NCI-H226 (cell line): ENCODE measurements at regions not wholly inside any gene's neighbourhood (a gene's known extent, or its start where the extent isn't known, plus 50 kb on each side); places are given as distances from the start of the nearest gene placed in this dataset.

ENCODE experiments used
- DNase-seq: peaks from one replicate; pipeline ENCODE4 v3.0.0-alpha.2; 2015

DNA sequence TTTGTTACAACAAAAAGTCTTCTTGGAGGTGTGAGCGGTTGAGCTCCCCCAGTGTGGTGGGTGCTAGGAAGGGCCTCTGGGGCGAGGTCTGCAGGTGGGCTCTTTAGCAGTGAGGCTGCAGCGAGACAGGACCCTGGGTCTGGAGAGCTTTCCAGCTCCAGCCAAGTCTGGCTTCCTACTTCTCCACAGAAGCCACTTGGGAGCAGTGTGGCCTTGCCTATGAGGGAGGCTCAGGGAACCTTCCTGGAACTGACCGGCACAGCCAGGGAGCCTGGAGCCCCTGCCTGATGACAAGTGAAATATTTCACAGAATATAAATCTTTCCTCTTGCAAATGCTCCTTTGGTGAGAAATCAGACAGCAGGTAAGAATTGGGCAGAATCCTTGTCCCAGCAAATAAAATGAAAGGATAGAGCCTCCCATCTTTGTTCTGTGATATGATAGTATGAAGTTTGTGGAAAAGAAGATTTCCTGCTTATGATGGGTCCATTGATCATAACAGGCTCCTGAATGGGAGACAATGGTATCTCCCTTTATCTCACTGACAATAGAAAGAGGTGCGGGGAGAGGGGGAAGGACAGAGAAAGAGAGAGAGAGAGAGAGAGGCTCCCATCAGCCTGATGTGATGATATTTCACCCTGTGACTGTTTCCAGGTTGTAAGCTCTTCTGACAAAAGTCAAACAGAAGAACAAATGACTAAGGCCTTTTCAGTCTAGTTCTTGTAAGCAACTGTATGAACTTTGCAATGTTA is 289.8 kb upstream of the SPRED2 start:
- DNase-seq: no peak

DNA sequence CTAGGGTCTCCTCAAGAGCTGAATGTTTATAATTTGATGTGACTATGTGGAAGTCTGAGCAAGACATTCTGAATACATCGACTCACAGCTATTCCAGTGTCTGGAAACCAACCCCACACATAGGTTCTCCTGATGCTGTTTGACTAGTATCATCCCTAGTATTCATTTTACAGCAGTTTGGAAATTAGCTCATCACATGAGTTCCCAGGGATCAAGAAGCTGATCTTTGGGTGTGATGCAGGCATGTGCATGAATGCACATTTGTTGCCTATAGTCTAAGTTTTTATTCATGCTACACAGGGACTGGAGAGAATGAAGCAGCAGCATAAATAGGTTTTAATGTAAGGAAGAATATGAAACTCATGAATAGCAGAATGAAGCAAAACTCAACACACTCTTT is 284.3 kb upstream of the SPRED2 start:
- no peak for DNase-seq

DNA sequence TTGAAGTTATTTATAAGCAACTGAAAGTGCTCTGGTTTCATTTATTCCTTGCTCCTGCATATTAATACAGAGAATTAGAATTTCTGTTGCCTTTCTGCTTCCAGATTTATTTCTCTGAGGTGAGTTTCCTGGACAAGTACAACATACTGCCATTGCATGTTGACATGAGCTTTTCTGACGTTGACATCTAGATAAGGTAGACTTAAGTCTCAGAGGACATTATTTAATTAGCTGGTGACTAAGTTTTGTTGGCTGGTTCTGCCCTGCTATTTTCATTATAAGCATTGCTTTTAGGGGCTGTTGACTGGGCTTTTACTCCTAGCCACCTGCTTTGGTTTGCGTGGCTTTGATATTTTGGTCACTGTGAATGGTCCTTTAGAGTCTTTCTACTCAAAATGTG is 282.9 kb upstream of the SPRED2 start:
- no peak for DNase-seq

DNA sequence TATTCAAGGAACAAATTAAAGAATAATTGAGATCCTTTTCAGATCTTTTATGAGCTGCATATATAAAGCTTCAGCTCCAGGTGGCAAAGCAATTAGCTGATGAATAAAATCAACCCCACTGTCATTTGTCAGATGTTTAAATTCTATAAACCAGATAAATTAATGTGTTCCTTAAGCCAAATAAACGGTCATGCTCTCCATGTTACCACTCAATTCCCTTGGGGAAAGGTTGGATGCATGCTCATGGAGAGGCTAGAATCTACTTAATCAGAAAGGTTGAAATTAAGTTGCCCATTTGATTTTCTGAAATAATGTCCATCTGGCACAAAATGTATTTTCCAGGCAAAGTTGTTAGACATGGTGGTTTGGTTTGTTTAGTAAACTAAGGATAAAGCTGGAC is 282.5 kb upstream of the SPRED2 start:
- no peak for DNase-seq

DNA sequence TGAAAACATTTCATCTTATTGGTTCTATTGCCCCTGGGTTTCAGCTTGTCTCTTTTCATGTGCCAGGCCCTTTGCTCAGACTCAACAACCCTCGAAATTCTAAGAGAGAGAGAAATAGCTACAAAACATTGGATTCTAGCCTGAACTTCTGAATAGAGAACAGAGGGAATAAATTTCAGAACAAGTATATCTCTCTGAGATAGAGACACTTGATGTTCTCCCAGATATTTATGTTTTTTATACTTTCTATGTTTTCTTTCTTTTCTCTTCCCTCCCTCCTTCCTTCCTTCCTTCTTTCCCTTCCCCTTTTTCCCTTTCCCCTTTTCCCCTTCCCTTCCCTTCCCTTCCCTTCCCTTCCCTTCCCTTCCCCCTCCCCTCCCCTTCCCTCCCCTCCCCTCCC is 279.5 kb upstream of the SPRED2 start:
- DNase-seq: no peak

DNA sequence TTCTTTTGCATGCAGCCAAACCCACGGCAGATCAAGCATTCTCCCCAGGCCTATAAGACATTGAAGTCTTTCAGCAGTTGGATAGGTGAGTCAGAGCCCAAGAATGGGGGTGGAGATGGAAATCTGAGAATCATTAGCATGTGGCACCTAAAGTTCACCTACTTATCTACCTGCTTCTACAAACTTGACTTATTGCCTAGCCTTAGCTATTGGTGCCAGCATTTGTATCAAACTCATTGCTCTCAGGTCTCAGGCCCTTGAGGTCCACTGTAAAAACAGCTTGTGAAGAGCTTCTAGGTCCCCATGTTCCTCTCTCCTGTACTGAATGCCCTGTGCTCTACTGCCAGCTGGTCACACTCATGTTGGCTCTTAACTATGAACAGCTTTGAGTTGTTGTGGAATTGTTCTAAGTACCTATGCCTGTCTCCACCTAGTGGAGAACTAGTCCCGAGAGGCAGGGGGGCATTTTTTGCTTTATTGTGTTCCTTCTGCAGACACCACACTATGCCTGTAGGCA is 278.4 kb upstream of the SPRED2 start:
- peak; percentile 10 for DNase-seq

DNA sequence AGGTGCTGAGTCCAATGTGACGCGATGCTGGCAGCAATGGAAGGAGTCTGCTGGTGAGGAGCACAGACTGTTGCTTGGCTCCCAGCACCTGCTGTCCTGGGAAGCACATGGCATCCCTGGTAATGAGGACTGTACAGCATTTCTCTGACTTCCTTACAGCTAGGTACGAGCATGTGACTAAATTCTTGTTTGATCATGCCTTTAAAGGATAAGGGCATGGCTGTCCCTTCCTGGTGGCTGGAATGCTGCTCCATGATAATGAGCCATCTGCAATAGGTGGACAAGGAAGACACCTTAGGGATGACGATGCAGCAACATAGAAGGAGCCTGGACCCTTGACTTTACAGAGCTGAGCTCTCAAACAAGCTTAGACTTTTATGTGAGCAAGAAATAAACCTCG is 278.0 kb upstream of the SPRED2 start:
- DNase-seq: no peak

DNA sequence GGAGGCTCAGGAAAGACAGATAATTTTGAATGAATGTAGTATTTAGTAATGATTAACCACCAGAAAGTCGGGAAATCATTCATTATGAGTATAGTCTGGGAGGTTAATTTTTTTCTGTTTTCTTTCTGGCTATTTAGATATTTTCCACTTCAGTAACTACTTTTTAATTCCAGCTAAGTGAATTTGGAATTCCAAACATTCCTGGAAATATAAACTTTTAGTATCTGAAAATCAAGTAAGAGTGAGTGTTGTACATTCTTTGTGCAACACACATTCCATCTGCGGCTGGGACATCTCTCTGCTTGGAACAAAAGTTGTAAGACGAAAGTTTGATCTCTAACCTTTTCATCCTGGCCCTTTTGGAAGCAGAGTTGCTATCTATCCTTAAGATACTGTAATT is 275.7 kb upstream of the SPRED2 start:
- DNase-seq: peak; percentile 9

DNA sequence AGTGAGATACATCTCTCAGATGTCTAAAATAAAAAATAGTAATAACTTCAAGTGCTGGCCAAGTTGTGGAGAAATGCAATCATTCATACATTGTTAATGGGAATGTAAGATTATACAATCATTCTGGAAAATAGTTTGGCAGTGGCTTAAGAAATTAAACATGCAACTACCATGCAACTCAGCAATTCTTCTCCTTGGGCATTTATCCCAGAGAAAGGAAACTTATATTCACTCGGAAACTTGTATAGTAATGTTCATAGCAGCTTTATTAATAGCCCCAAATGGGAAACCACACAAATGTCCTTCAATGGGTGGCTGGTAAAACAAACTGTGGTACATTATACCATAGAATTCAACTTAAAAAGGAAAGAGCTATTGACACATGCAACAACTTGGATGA is 274.0 kb upstream of the SPRED2 start:
- DNase-seq: no peak

DNA sequence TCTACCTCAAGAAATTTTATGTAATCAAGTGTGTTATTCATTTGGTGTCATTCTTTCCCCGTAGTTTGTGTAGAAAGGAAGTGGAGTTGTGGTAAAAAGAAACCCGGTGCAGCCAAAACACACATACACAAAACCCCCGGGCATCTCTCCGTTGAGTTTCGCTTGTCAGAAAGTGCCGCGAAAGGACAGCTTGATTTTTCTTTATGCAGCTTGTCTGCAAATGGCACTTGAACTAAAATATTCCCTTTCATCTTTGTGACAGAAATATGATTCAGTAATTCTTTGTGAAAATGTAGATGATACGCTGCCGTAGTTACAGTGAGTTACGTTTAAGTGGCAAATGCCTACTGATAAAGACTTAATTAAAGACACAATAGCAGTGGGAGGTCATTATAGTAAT is 268.8 kb upstream of the SPRED2 start:
- no peak for DNase-seq

DNA sequence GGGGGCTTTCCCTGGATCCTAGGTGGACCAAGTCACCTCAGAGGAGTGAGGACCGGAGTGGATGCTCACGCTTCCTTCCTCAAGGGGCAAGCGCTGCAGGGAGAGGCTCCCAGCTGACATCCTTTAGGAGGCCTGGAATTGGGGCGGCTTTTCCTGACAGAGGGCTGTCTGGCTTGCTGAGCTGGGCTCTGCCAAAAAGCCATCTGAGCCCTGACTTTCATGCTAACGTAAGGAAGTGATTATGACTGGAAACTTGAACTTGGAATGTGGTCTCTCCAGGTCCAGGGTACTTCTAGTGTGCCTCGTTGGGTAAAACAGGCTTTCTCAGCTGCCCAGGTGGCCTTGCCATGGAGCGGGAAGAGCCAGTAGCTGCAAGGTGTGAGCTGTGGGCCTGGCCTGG is 268.3 kb upstream of the SPRED2 start:
- DNase-seq: no peak

DNA sequence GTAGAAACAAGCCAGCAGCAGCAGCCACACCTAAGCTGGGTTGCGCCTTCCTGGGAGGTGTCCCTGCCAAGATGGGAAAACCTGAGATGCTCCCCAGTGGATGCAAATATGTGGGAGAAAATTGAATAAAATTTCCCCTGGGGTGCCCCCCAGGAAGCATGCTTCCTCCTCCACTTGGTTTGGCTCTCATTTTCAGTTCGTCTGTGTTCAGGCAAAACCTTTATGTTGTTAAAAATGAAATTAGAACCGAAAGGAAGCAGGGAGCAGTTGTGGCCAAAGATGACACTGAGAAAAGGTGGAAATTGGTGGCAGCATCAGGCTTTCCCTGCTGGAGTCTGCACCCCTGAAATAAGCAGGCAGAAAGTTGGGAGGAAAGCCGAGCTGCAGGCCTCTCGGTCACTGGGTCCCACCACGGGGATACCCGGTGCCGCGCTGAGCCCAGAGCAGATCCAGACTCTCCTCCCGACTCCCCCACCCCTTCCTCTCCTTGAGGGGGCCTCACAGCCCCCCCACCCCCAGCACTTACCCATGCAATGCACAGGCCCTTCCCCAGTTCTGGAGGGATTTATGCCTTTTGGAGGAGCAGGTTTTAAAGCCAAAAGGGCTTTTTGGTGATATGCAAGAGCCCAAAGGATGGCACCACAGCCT is 267.7 kb upstream of the SPRED2 start:
- DNase-seq: no peak

DNA sequence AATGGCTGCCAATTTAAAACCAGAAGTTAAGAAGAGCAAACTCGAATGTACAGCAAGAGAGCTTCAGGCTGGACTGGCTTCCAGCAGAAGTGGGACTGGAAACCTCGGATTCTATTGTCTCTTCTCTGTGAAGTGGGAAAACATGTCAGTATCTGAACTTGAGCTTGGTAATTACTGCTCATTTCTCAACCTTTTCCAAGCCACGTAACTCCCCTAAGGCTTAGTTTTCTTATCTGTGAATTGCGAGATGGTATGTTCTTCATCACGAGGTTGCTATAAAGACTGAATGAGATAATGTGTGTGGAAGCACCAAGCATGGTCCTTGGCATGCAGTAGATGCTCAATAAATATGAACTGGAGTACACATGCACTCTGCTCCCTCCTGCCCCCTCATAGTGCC is 259.4 kb upstream of the SPRED2 start:
- DNase-seq: peak; percentile 47

DNA sequence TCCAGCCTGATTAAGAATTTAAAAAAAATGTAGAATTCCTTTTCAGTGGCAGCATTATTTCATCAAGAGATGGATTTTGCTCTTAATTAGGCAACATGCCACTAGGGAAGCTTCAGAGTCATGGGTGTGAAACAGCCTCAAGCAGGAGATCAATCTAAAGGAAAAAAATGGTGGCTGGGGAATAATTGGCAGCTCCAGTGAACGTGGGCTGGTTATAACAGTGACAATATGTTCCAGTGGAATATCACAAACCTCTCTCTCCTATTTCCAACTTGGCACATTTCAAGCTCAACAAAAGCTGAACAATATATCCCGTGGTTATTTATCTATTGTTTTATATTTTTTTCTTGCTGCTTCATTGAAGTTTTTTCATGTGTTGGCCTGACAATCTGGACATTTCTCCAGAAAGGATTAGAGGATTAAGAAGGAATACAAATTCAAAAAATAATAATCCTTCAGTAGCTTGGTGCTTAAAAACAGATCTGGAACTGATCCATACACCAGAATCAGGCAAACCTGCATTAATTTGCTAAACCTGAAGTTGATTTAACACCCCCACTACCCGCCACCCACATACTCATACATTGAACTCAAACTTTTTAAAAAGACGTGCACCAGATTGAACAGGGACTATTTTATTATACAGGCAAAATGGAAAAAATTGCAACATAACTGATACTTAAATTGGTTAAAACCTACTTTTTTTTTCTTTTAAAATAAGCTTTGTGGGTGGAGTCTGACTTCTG is 255.9 kb upstream of the SPRED2 start:
- DNase-seq: no peak

DNA sequence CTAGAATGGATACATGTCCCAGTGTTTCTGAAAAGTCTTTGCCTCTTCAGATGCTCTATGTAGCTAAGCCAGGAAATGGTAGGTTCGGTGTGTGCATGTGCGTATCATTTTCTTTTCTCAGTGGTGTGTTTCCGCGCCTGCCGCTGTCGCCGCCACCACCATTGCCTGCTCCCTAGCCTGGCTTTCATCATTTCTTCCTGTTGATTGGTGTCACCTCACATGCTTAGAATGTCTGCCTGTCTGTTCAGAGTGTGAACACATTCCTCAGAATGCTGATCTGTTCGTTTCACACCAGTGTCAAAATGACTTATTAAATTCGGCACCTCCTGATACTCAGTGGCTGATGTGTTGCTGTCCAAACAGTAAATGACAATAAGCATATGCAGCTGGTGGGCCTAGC is 255.2 kb upstream of the SPRED2 start:
- DNase-seq: no peak

DNA sequence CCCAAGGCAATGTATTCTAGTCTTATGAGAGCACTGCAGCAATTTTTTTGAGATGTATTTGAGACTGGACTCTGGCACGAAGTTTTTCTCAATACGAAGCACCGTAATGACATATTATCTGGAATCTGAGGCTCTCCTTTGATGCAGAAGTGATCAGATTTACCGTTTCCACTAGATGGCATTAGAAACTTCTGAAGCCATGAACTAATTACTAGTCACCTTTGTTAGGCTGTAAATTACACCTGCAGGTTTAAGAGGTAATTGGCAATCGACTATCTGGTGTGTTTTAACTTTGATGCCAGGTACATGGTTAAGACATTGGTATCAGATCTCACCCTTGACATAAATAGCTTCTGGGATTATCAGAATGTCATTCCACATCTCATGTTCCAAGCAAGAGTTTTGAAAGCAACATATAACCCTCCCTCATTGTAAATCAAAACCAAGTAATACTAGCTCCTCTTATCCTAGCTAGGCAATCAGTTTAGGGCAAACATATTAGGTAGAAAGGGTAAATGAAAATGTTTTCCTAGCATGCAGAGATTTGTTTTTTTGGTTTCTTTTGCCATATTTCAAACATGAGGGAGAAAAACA is 254.6 kb upstream of the SPRED2 start:
- no peak for DNase-seq

DNA sequence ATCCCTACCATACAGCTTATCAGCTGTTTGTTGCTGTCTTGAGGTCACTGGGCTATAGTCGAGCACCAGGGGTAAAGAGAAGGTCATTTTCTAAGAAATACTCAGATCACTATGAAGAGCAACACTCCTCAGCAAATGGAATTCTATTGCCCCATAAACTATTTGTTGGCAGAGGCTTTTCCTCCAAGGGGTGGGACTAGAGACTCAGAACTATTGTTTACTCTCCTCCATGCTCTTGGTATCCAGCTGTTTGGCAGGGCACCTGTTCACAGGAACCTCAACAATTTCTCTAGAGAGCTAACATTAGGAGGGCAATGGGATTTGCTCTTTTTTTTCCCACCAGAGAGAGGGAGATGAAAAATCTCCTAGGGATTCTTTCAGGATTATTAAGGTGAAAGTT is 249.1 kb upstream of the SPRED2 start:
- DNase-seq: no peak

DNA sequence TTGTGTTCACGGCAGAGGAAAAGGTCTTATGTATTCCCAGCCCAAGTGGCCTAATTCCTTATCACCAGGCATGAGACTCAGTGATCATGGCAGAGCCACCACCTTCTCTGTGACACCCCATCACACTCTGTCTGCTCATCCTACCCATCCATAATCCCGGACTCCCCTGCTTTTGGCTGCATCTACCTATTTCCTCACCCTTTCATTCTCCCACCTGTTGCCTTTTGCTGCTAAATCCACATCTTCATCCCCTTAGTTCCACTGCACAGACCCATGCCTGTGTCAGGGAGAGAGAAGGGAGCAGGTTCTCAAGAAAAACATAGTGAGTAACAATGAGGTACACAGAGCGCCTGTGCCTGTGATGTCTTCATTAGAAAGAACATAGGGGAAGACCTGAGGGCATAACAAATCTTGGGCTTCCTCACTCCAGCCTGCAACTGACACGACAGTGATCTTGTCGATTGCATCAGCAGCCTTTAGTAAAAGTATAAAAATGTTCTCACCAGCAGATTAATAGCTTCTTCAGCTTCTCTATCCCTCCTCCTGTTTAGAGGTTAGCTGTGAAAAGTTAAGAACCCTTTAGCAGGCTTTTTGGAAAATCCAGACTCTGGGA is 246.5 kb upstream of the SPRED2 start:
- no peak for DNase-seq

DNA sequence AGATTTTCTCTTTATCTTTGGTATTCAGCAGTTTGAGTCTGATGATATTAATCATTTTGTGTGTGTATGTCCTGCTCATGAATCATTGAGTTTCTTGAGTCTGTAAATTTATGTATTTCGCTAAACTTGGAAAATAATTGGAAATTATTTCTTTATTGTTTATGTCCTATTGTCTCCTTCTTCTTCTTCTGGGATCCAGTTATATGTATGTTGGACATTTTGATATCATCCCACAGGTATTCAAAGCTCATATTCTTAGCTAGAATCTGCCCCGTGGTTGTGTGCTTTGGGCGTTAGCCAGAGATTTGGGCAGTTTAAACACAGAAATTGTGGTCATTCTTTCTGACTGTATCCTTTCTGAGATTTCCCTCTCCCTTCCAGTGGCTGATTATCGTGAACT is 243.0 kb upstream of the SPRED2 start:
- DNase-seq: no peak

DNA sequence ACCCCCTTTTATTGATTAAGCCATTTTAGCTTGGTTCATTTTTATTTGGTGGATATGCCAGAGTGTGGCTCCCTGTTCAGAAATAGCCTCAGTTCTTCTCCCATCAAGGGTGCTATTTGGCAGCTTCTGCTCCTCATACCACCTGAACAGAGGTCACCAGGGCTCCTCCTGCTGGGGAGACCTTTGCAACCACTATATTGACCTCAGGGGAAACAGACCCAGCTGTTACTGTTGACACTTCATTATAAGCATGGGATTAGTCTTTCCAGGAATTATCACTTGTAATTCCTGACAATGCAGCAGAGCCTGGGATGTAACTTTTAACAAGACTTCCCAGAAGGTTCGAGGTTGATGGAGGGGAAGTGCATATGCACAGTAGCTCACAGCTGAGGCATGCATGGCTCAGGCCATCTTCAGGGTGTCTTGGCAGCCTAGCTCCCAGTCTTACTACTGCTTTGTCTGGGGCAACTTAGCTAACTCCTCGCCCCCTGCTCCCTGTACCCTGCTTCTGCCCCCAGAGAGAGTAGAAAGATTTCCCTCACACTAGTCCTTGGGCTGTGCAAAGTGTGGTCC is 239.4 kb upstream of the SPRED2 start:
- no peak for DNase-seq

DNA sequence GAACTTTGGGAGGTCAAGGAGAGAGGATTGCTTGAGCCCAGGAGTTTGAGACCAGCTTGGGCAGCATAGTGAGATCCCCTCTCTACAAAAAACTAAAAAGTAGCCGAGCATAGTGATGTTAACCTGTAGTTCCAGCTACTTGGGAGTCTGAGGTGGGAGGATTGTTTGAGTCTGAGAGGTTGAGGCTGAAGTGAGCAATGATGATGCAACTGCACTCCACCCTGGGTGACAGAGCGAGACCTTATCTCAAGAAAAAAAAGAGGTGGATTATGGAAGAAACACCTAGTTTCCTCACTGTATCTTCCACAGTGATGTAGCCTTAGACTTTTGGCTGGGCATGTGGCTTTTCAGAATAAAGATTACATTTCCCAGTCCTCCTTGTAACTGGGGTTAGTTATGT is 237.2 kb upstream of the SPRED2 start:
- no peak for DNase-seq

DNA sequence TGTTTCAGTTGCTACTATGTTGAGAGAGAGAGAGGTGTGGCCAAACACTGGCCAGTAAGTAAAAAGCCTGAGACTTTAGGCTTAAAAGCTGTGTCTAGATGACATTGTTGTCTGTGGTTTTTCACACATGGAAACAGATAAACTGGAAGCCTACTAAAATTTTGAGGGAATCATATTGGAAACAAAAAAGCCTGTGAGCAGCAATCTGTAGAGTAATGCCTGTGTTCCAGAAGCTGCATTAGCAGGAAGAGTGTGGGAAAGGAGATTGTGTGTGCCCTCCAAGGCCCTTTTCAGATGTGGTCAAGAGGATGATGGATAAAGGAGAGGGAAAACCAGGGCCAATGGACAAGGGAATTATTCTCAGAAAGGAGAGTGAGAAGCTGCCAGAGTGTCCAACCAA is 236.3 kb upstream of the SPRED2 start:
- DNase-seq: no peak
